ENCODE measurements at regions not wholly inside any gene's neighbourhood (a gene's known extent, or its start where the extent isn't known, plus 50 kb on each side); places are given as distances from the start of the nearest gene placed in this dataset.
A peak's percentile ranks its signal among the peaks of the same experiment; 100 is the strongest.
"Not testable (repeated sequence)": the region's sequence is repeated elsewhere in the genome, so short reads cannot be mapped to it uniquely, and the experiment has no call there.

DNA sequence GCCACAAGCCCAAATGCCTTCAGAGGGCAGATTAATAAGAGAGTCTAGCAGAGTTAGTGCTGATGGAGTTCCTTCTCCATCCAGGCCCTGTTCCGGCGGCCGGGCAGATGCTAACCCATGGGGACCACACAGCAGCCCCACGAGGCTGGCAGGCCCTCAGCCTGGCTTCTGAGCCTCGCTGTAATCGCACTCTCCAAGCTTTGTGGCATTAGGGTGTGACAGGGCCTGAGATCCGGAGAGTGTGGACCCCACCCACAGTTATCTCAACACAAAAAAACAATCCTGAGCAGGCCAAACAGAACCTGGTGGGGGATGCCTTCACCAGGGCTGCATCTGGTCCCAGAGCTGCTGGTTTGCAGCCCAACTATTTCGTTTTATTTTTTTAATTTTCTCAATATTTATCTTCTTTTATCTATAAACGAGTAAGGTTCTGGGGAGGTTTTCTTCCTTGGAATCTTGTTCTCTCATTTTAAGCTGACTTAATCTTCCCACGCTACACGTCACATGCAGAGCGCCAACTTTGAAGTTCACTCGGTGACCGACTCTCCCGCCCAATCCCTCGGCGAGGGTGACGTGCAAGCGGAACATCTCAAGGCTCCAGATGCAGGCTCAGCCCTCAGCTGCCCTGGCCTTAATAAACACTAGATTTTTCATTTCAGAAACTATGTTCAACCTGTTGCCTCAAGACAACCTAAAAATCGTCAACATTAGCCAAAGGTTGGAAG, 372.4 kb downstream of the BCL2L11 start:
- WGBS (ENCODE audit: extremely low coverage, insufficient read length, low lambda C conversion rate) = no CpG with 5 or more reads among the region's 20 CpGs
- H3K4me3 Mint-ChIP-seq; H3K9ac ChIP-seq (ENCODE audit: extremely low read depth, insufficient read length, low read length); H3K27ac Mint-ChIP-seq; H3K9me3 Mint-ChIP-seq; H3K4me2 ChIP-seq (ENCODE audit: insufficient read depth, insufficient read length, low read length); H4K20me1 ChIP-seq (ENCODE audit: control insufficient read depth, insufficient read depth, insufficient read length); H3K27ac ChIP-seq (ENCODE audit: insufficient read length, low read depth, low read length); H2BK120ac ChIP-seq (ENCODE audit: low read depth, low read length, poor library complexity, severe bottlenecking); H3K4ac ChIP-seq (ENCODE audit: low read depth, low read length); H3K23ac ChIP-seq (ENCODE audit: insufficient read length, low read depth, low read length); H4K5ac ChIP-seq (ENCODE audit: insufficient read length, low read depth, low read length); H3T11ph ChIP-seq (ENCODE audit: low read length); H3K79me1 ChIP-seq (ENCODE audit: insufficient read depth, low read depth, low read length, poor library complexity, severe bottlenecking); H2AK5ac ChIP-seq (ENCODE audit: insufficient read length, low read length); H2BK5ac ChIP-seq (ENCODE audit: insufficient read length, low read length); H3K4me1 ChIP-seq (ENCODE audit: insufficient read depth, low read length); H4K91ac ChIP-seq (ENCODE audit: insufficient read length, low read depth, low read length); H3K79me2 ChIP-seq (ENCODE audit: insufficient read depth, low read length); H3K4me1 Mint-ChIP-seq; H3K36me3 Mint-ChIP-seq (ENCODE audit: insufficient read depth in 1 of 3, low read depth in 3 of 3); H2AFZ ChIP-seq (ENCODE audit: low read length); H2BK12ac ChIP-seq (ENCODE audit: insufficient read length, low read depth, low read length); H3K27me3 Mint-ChIP-seq (ENCODE audit: low read depth); H3K27me3 ChIP-seq (ENCODE audit: insufficient read depth, low read length); H2BK20ac ChIP-seq (ENCODE audit: low read depth, low read length, poor library complexity, severe bottlenecking); H3K56ac ChIP-seq (ENCODE audit: insufficient read length, low read depth, low read length); H3K23me2 ChIP-seq (ENCODE audit: insufficient read length, low read depth, low read length, poor library complexity, severe bottlenecking); H2BK15ac ChIP-seq (ENCODE audit: low read depth, low read length); H3K14ac ChIP-seq (ENCODE audit: insufficient read depth, low read length); H3K18ac ChIP-seq (ENCODE audit: insufficient read length, low read depth, low read length); H4K8ac ChIP-seq (replicated peaks; ENCODE audit: insufficient read length, low read depth, low read length); DNase-seq; H3K9me3 ChIP-seq (ENCODE audit: control insufficient read depth, low read depth, low read length): not testable (repeated sequence)

DNA sequence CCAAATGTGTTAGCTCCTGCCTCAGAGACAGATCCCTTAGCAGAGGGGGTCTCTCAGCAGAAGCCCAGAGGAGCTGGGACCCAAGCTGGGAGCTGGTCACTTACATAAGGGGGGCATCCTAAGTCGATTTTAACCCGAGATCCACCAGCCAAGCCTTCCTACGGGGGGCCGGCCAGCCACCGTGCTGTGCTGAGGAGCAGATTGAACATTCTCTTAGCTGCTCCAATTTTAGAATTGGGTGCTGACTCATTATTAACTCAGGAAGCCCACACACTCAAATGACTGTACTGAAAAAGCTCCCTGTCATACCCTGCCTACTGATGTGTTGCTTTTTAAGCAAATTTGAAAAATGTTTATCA, 373.0 kb downstream of the BCL2L11 start:
- H3K79me2 ChIP-seq (ENCODE audit: insufficient read depth, low read length); H4K5ac ChIP-seq (ENCODE audit: insufficient read length, low read depth, low read length); H3K4me2 ChIP-seq (ENCODE audit: insufficient read depth, insufficient read length, low read length); H3K4me1 Mint-ChIP-seq; H4K8ac ChIP-seq (replicated peaks; ENCODE audit: insufficient read length, low read depth, low read length); H2BK15ac ChIP-seq (ENCODE audit: low read depth, low read length); H2AFZ ChIP-seq (ENCODE audit: low read length); H3K9me3 ChIP-seq (ENCODE audit: control insufficient read depth, low read depth, low read length); DNase-seq; H3K4me1 ChIP-seq (ENCODE audit: insufficient read depth, low read length); H3K23ac ChIP-seq (ENCODE audit: insufficient read length, low read depth, low read length); H3K9me3 Mint-ChIP-seq; H2BK120ac ChIP-seq (ENCODE audit: low read depth, low read length, poor library complexity, severe bottlenecking); H2BK20ac ChIP-seq (ENCODE audit: low read depth, low read length, poor library complexity, severe bottlenecking); H3K36me3 Mint-ChIP-seq (ENCODE audit: insufficient read depth in 1 of 3, low read depth in 3 of 3); H3K56ac ChIP-seq (ENCODE audit: insufficient read length, low read depth, low read length); H3K27me3 Mint-ChIP-seq (ENCODE audit: low read depth); H2AK5ac ChIP-seq (ENCODE audit: insufficient read length, low read length); H3K4ac ChIP-seq (ENCODE audit: low read depth, low read length); H3K23me2 ChIP-seq (ENCODE audit: insufficient read length, low read depth, low read length, poor library complexity, severe bottlenecking); H3T11ph ChIP-seq (ENCODE audit: low read length); H4K20me1 ChIP-seq (ENCODE audit: control insufficient read depth, insufficient read depth, insufficient read length); H3K18ac ChIP-seq (ENCODE audit: insufficient read length, low read depth, low read length); H2BK5ac ChIP-seq (ENCODE audit: insufficient read length, low read length); H4K91ac ChIP-seq (ENCODE audit: insufficient read length, low read depth, low read length); H3K14ac ChIP-seq (ENCODE audit: insufficient read depth, low read length); H3K27ac Mint-ChIP-seq; H2BK12ac ChIP-seq (ENCODE audit: insufficient read length, low read depth, low read length); H3K9ac ChIP-seq (ENCODE audit: extremely low read depth, insufficient read length, low read length); H3K79me1 ChIP-seq (ENCODE audit: insufficient read depth, low read depth, low read length, poor library complexity, severe bottlenecking); H3K27me3 ChIP-seq (ENCODE audit: insufficient read depth, low read length); H3K27ac ChIP-seq (ENCODE audit: insufficient read length, low read depth, low read length): not testable (repeated sequence)
- peak overlapping the region in 1 of 2 experiments; percentile 30; a peak in 1 of 5 replicates for H3K4me3 Mint-ChIP-seq
- WGBS (ENCODE audit: extremely low coverage, insufficient read length, low lambda C conversion rate) = no CpG with 5 or more reads among the region's 5 CpGs

Data from H9 (cell line).